ENCODE measurements at regions not wholly inside any gene's neighbourhood (a gene's known extent, or its start where the extent isn't known, plus 50 kb on each side); places are given as distances from the start of the nearest gene placed in this dataset.

- no peak overlapping the region for H3K4me3 ChIP-seq (ENCODE audit: low read length)
- H3K36me3 ChIP-seq (ENCODE audit: control insufficient read depth, low read length): no peaks in the 10 kb centered on the region
- H3K9me2 ChIP-seq (replicated peaks; ENCODE audit: control insufficient read depth, low read length): no peaks in the 10 kb centered on the region
- H3F3A ChIP-seq (ENCODE audit: control insufficient read depth, insufficient read depth): no peaks in the 10 kb centered on the region
- H3K9me3 ChIP-seq (ENCODE audit: control insufficient read depth, insufficient read depth, low read length): no peaks in the 10 kb centered on the region
- H4K20me1 ChIP-seq (ENCODE audit: control insufficient read depth, insufficient read depth, low read depth, low read length): no peaks in the 10 kb centered on the region
- no peaks in the 10 kb centered on the region for H3K79me2 ChIP-seq (ENCODE audit: control insufficient read depth, low read length)
- no peak overlapping the region for H3K4me2 ChIP-seq (ENCODE audit: low read length)
- H3K4me1 ChIP-seq (ENCODE audit: control insufficient read depth, low read length): no peaks in the 10 kb centered on the region
- no peaks in the 10 kb centered on the region for H3K27me3 ChIP-seq (ENCODE audit: control insufficient read depth, low read length)
- TF ChIP-seq EZH2phosphoT487 (IDR thresholded peaks at IDR 0.05; ENCODE audit: borderline replicate concordance, low read length) (no peak), CTCF (IDR thresholded peaks at IDR 0.05; ENCODE audit: low read depth, low read length, poor library complexity, severe bottlenecking) (no peak)
- no peak overlapping the region for H3K27ac ChIP-seq (ENCODE audit: low read depth, low read length)
Observed at GRCh38 chr1:103267266-103267665, 158.9 kb upstream of the COL11A1 start.

- no peaks in the 10 kb centered on the region for H3K79me2 ChIP-seq (ENCODE audit: control insufficient read depth, low read length)
- no peaks in the 10 kb centered on the region for H3F3A ChIP-seq (ENCODE audit: control insufficient read depth, insufficient read depth)
- H3K27me3 ChIP-seq (ENCODE audit: control insufficient read depth, low read length): no peaks in the 10 kb centered on the region
- H3K4me3 ChIP-seq (ENCODE audit: low read length): no peak overlapping the region
- no peaks in the 10 kb centered on the region for H4K20me1 ChIP-seq (ENCODE audit: control insufficient read depth, insufficient read depth, low read depth, low read length)
- H3K9me2 ChIP-seq (replicated peaks; ENCODE audit: control insufficient read depth, low read length): no peaks in the 10 kb centered on the region
- H3K36me3 ChIP-seq (ENCODE audit: control insufficient read depth, low read length): no peaks in the 10 kb centered on the region
- no peaks in the 10 kb centered on the region for H3K9me3 ChIP-seq (ENCODE audit: control insufficient read depth, insufficient read depth, low read length)
- H3K4me1 ChIP-seq (ENCODE audit: control insufficient read depth, low read length): no peaks in the 10 kb centered on the region
- no peak overlapping the region for H3K27ac ChIP-seq (ENCODE audit: low read depth, low read length)
- H3K4me2 ChIP-seq (ENCODE audit: low read length): no peak overlapping the region
- TF ChIP-seq CTCF (IDR thresholded peaks at IDR 0.05; ENCODE audit: low read depth, low read length, poor library complexity, severe bottlenecking) (no peak), EZH2phosphoT487 (IDR thresholded peaks at IDR 0.05; ENCODE audit: borderline replicate concordance, low read length) (no peak)
Observed at GRCh38 chr1:103266036-103266435, 157.7 kb upstream of the COL11A1 start.

- Histone ChIP-seq H3K4me1 (ENCODE audit: control insufficient read depth, low read length) (no peaks in the 10 kb centered on the region), H3K36me3 (ENCODE audit: control insufficient read depth, low read length) (no peaks in the 10 kb centered on the region), H3K27ac (ENCODE audit: low read depth, low read length) (no peak overlapping the region), H4K20me1 (ENCODE audit: control insufficient read depth, insufficient read depth, low read depth, low read length) (no peaks in the 10 kb centered on the region), H3K79me2 (ENCODE audit: control insufficient read depth, low read length) (no peaks in the 10 kb centered on the region), H3K27me3 (ENCODE audit: control insufficient read depth, low read length) (no peaks in the 10 kb centered on the region), H3K4me3 (ENCODE audit: low read length) (no peak overlapping the region), H3K9me3 (ENCODE audit: control insufficient read depth, insufficient read depth, low read length) (no peaks in the 10 kb centered on the region), H3K9me2 (replicated peaks; ENCODE audit: control insufficient read depth, low read length) (no peaks in the 10 kb centered on the region), H3F3A (ENCODE audit: control insufficient read depth, insufficient read depth) (no peaks in the 10 kb centered on the region), H3K4me2 (ENCODE audit: low read length) (no peak overlapping the region)
- TF ChIP-seq CTCF (IDR thresholded peaks at IDR 0.05; ENCODE audit: low read depth, low read length, poor library complexity, severe bottlenecking): no peak
Observed at GRCh38 chr1:103265551-103265950, 157.2 kb upstream of the COL11A1 start.

- no peaks in the 10 kb centered on the region for H3K79me2 ChIP-seq (ENCODE audit: control insufficient read depth, low read length)
- no peaks in the 10 kb centered on the region for H3K9me3 ChIP-seq (ENCODE audit: control insufficient read depth, insufficient read depth, low read length)
- H3K9me2 ChIP-seq (replicated peaks; ENCODE audit: control insufficient read depth, low read length): no peaks in the 10 kb centered on the region
- no peaks in the 10 kb centered on the region for H3F3A ChIP-seq (ENCODE audit: control insufficient read depth, insufficient read depth)
- H3K4me3 ChIP-seq (ENCODE audit: low read length): no peak overlapping the region
- no peaks in the 10 kb centered on the region for H3K36me3 ChIP-seq (ENCODE audit: control insufficient read depth, low read length)
- no peak overlapping the region for H3K27ac ChIP-seq (ENCODE audit: low read depth, low read length)
- H3K27me3 ChIP-seq (ENCODE audit: control insufficient read depth, low read length): no peaks in the 10 kb centered on the region
- no peaks in the 10 kb centered on the region for H4K20me1 ChIP-seq (ENCODE audit: control insufficient read depth, insufficient read depth, low read depth, low read length)
- no peak overlapping the region for H3K4me2 ChIP-seq (ENCODE audit: low read length)
- no peaks in the 10 kb centered on the region for H3K4me1 ChIP-seq (ENCODE audit: control insufficient read depth, low read length)
- TF ChIP-seq EZH2phosphoT487 (IDR thresholded peaks at IDR 0.05; ENCODE audit: borderline replicate concordance, low read length): no peak
- no peak for TF ChIP-seq CTCF (IDR thresholded peaks at IDR 0.05; ENCODE audit: low read depth, low read length, poor library complexity, severe bottlenecking)
Observed at GRCh38 chr1:103259982-103260381, 151.7 kb upstream of the COL11A1 start.
